ENCODE measurements at regions not wholly inside any gene's neighbourhood (a gene's known extent, or its start where the extent isn't known, plus 50 kb on each side); places are given as distances from the start of the nearest gene placed in this dataset.

DNA sequence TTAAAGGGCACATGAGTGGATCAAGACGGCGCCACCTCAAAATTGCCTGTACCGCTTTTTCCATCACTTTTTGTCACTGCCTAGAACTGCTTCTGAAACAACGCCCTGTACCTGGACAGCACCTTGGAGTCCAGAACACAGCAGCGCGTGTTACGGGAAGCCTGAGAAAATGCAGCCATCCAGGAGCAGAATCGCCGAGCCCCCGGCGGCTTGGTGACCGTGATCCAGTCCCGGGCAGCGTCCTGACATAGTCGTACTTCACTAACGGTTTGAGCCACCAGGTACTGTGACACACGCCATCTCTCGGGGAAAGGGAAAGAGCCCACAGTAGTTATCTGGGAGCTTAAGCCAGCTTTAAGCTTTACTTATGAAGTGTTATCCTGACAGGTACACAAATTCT is 168.9 kb upstream of the SALL3 start:
- Histone ChIP-seq H3K9me3 (ENCODE audit: control insufficient read depth in 3 of 3, low read length in 3 of 3) (peaks cover 0 to 2% (median 0%) of the 10 kb centered on the region in 3 donors), H3K4me3 (ENCODE audit: low read length in 3 of 3) (no peak overlapping the region), H3K4me1 (ENCODE audit: control insufficient read depth in 3 of 3, insufficient read depth in 3 of 3, low read length in 3 of 3) (no peaks in the 10 kb centered on the region), H3K36me3 (ENCODE audit: control insufficient read depth in 3 of 3, insufficient read depth in 3 of 3, low read length in 3 of 3) (no peaks in the 10 kb centered on the region), H3K27ac (ENCODE audit: low read depth, low read length) (no peak overlapping the region), H3K9ac (ENCODE audit: low read depth in 1 of 3, low read length in 3 of 3) (no peak overlapping the region), H3K27me3 (ENCODE audit: control insufficient read depth in 3 of 3, insufficient read depth in 3 of 3, low read length in 3 of 3) (peaks cover 13 to 34% (median 22%) of the 10 kb centered on the region in 3 donors)

DNA sequence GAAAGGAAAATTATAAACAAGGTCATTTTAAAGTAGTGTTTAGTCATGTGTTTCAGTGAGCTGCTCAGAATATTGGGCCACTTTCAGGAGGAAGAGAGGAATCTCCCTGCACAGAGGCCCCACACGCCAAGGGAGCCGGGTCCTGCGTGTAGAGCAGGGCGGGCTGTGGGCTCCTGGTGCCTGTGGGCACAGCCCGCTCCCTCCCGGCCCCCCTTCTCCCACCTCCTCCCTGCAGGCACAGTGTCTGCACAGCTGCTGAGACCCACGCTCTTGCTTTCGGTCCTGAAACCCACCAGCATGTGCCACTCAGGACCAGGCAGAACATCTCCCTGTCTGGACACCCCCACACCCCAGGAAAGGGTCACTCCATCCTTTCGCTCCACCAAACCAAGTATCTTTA is 167.6 kb upstream of the SALL3 start:
- Histone ChIP-seq H3K36me3 (ENCODE audit: control insufficient read depth in 3 of 3, insufficient read depth in 3 of 3, low read length in 3 of 3) (no peaks in the 10 kb centered on the region), H3K27ac (ENCODE audit: low read depth, low read length) (no peak overlapping the region), H3K27me3 (ENCODE audit: control insufficient read depth in 3 of 3, insufficient read depth in 3 of 3, low read length in 3 of 3) (peaks cover 17 to 40% (median 28%) of the 10 kb centered on the region in 3 donors), H3K4me3 (ENCODE audit: low read length in 3 of 3) (no peak overlapping the region), H3K4me1 (ENCODE audit: control insufficient read depth in 3 of 3, insufficient read depth in 3 of 3, low read length in 3 of 3) (no peaks in the 10 kb centered on the region), H3K9ac (ENCODE audit: low read depth in 1 of 3, low read length in 3 of 3) (no peak overlapping the region), H3K9me3 (ENCODE audit: control insufficient read depth in 3 of 3, low read length in 3 of 3) (peaks cover 0 to 2% (median 0%) of the 10 kb centered on the region in 3 donors)

DNA sequence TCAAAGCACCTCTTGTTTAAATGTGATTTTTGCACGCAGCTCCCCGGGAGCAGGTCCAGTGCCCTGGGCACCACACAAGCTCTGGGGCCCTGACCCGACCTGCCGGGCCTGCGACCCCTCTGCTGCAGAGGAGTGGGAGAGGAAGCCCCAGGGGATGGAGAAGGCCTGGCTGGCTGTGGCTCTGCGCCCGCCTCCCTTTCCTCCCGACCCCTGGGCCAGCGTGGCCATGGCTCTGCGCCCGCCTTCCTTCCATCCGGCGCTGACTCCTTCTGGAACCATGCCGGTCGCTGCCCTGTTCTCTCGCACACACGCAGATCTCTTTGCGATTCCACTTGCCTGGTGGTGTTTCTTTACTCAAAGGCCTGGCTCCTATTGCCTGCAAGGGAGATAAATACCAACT is 166.5 kb upstream of the SALL3 start:
- Histone ChIP-seq H3K4me1 (ENCODE audit: control insufficient read depth in 3 of 3, insufficient read depth in 3 of 3, low read length in 3 of 3) (no peaks in the 10 kb centered on the region), H3K4me3 (ENCODE audit: low read length in 3 of 3) (no peak overlapping the region), H3K27ac (ENCODE audit: low read depth, low read length) (no peak overlapping the region), H3K27me3 (ENCODE audit: control insufficient read depth in 3 of 3, insufficient read depth in 3 of 3, low read length in 3 of 3) (peaks cover 18 to 40% (median 25%) of the 10 kb centered on the region in 3 donors), H3K36me3 (ENCODE audit: control insufficient read depth in 3 of 3, insufficient read depth in 3 of 3, low read length in 3 of 3) (no peaks in the 10 kb centered on the region), H3K9ac (ENCODE audit: low read depth in 1 of 3, low read length in 3 of 3) (no peak overlapping the region), H3K9me3 (ENCODE audit: control insufficient read depth in 3 of 3, low read length in 3 of 3) (no peaks in the 10 kb centered on the region)

DNA sequence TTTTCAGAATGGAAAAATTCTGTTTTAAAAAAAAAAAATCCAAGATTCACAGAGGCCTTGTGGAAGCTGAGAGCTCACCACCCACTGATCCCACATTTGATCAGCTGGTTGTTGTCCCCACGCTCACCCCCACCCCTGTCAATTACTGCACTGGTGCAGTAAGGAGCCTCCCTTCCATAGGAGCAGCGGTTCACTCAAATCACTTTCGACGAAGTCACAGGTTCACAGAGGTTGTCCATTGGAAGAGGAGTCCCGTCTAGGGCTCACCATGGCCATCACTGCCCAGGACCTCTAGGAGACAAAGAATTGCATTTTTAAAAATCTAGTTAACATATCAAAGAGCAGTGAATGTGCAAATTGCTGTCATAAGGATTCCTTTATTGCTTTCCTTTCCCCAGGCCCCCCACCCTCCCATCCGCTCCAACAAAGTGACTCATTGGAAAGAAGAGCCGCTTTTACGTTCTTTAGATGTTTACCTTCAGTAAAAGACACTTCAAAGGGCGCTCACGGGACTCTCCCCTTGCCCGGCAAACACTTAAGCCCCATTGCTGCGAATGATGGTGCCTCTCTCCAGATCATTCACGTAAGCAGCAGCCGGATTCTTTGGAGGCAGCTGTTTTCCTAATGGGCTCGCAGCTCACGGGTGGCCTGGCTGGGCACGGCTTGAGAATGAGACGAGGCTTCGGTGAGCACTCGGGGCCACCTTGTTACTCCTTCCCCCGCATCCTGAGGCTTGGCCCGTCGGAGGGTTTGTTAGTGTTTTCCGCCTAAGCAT is 165.5 kb upstream of the SALL3 start:
- no peak overlapping the region for H3K27ac ChIP-seq (ENCODE audit: low read depth, low read length)
- no peak overlapping the region for H3K9ac ChIP-seq (ENCODE audit: low read depth in 1 of 3, low read length in 3 of 3)
- no peaks in the 10 kb centered on the region for H3K36me3 ChIP-seq (ENCODE audit: control insufficient read depth in 3 of 3, insufficient read depth in 3 of 3, low read length in 3 of 3)
- H3K4me1 ChIP-seq (ENCODE audit: control insufficient read depth in 3 of 3, insufficient read depth in 3 of 3, low read length in 3 of 3) = no peaks in the 10 kb centered on the region
- H3K9me3 ChIP-seq (ENCODE audit: control insufficient read depth in 3 of 3, low read length in 3 of 3) = no peaks in the 10 kb centered on the region
- no peak overlapping the region for H3K4me3 ChIP-seq (ENCODE audit: low read length in 3 of 3)
- H3K27me3 ChIP-seq (ENCODE audit: control insufficient read depth in 3 of 3, insufficient read depth in 3 of 3, low read length in 3 of 3) = peaks cover 24 to 40% (median 29%) of the 10 kb centered on the region in 3 donors

DNA sequence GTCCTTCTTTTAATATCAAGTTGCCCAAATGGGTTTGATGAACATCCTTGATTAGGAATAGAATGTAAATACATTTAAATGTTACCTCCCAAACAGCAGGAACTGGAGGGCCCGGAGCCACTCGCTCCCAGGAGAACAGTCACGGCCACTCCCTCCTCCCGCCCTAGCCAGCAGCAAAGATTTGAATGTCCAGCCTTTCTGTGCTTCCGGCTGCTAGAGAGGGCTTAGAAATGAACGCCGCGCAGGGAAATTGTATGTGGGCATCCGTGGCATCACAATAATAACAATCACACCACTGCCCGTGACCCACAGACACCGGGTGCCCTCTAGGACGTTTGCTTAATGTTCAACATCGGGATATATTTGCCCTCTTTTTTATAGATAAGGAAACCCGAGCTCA is 164.9 kb upstream of the SALL3 start:
- Histone ChIP-seq H3K27me3 (ENCODE audit: control insufficient read depth in 3 of 3, insufficient read depth in 3 of 3, low read length in 3 of 3) (peaks cover 24 to 40% (median 29%) of the 10 kb centered on the region in 3 donors), H3K4me1 (ENCODE audit: control insufficient read depth in 3 of 3, insufficient read depth in 3 of 3, low read length in 3 of 3) (no peaks in the 10 kb centered on the region)

DNA sequence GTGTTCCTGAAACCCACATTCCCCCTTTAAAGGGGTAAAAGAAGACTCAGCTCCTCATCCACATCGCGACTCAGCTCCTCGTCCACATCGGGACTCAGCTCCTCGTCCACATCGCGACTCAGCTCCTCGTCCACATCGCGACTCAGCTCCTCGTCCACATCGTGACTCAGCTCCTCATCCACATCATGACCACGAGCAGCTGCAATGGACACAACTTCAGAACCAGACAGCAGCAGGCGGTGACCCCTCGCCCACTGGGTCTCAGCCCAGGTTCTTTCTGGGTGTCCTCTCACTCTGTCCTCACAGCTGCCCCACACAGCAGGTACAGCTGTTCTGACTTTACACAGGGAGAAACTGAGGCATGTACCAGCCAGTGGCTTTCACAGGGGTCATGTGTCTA is 163.5 kb upstream of the SALL3 start:
- Histone ChIP-seq H3K27me3 (ENCODE audit: control insufficient read depth in 3 of 3, insufficient read depth in 3 of 3, low read length in 3 of 3) (peaks cover 24 to 40% (median 29%) of the 10 kb centered on the region in 3 donors), H3K36me3 (ENCODE audit: control insufficient read depth in 3 of 3, insufficient read depth in 3 of 3, low read length in 3 of 3) (no peaks in the 10 kb centered on the region), H3K9ac (ENCODE audit: low read depth in 1 of 3, low read length in 3 of 3) (no peak overlapping the region), H3K27ac (ENCODE audit: low read depth, low read length) (no peak overlapping the region), H3K4me1 (ENCODE audit: control insufficient read depth in 3 of 3, insufficient read depth in 3 of 3, low read length in 3 of 3) (no peaks in the 10 kb centered on the region), H3K9me3 (ENCODE audit: control insufficient read depth in 3 of 3, low read length in 3 of 3) (no peaks in the 10 kb centered on the region), H3K4me3 (ENCODE audit: low read length in 3 of 3) (no peak overlapping the region)

More for the DNA sequence above, 164.9 kb upstream of the SALL3 start:
- H3K36me3 ChIP-seq (ENCODE audit: control insufficient read depth in 3 of 3, insufficient read depth in 3 of 3, low read length in 3 of 3) = no peaks in the 10 kb centered on the region
- no peaks in the 10 kb centered on the region for H3K9me3 ChIP-seq (ENCODE audit: control insufficient read depth in 3 of 3, low read length in 3 of 3)
- H3K4me3 ChIP-seq (ENCODE audit: low read length in 3 of 3) = no peak overlapping the region
- no peak overlapping the region for H3K27ac ChIP-seq (ENCODE audit: low read depth, low read length)
- no peak overlapping the region for H3K9ac ChIP-seq (ENCODE audit: low read depth in 1 of 3, low read length in 3 of 3)

DNA sequence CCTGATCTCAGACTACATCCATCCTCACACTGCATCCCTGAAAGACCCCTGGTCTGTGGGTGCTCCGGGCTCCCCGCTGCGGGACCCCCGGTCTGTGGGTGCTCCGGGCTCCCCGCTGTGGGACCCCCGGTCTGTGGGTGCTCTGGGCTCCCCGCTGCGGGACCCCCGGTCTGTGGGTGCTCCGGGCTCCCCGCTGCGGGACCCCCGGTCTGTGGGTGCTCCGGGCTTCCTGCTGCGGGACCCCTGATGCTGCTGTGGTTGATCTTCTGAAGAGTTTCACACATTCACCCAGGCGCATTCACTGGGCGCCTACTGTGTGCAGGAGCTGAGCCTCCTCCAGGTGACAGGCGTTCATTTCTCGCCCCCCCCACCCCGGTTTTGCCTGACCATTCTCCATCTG is 162.7 kb upstream of the SALL3 start:
- Histone ChIP-seq H3K4me1 (ENCODE audit: control insufficient read depth in 3 of 3, insufficient read depth in 3 of 3, low read length in 3 of 3) (no peaks in the 10 kb centered on the region), H3K27ac (ENCODE audit: low read depth, low read length) (no peak overlapping the region), H3K4me3 (ENCODE audit: low read length in 3 of 3) (no peak overlapping the region), H3K27me3 (ENCODE audit: control insufficient read depth in 3 of 3, insufficient read depth in 3 of 3, low read length in 3 of 3) (peaks cover 26 to 42% (median 30%) of the 10 kb centered on the region in 3 donors), H3K9me3 (ENCODE audit: control insufficient read depth in 3 of 3, low read length in 3 of 3) (no peaks in the 10 kb centered on the region), H3K9ac (ENCODE audit: low read depth in 1 of 3, low read length in 3 of 3) (no peak overlapping the region), H3K36me3 (ENCODE audit: control insufficient read depth in 3 of 3, insufficient read depth in 3 of 3, low read length in 3 of 3) (no peaks in the 10 kb centered on the region)

DNA sequence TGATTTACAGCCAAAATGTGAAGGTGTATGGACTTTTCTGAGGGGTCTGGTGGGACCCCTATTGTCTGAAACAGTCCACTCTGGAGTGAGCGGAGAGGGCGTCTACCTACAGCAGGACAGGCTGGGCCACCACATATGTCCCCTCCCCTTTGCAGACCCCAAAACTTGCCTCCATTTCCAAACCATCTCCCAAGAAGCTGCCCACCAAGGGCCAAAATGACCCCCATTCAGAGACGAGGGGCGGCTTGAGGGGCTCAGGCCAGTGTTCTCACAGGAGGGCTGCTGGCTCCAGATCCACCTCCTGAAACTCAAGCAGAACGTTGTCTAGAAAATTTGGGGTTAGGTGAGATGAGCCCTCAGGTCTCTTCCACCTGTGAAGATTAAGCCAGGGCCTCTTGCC is 161.1 kb upstream of the SALL3 start:
- Histone ChIP-seq H3K9me3 (ENCODE audit: control insufficient read depth in 3 of 3, low read length in 3 of 3) (no peaks in the 10 kb centered on the region), H3K4me3 (ENCODE audit: low read length in 3 of 3) (no peak overlapping the region), H3K9ac (ENCODE audit: low read depth in 1 of 3, low read length in 3 of 3) (no peak overlapping the region), H3K4me1 (ENCODE audit: control insufficient read depth in 3 of 3, insufficient read depth in 3 of 3, low read length in 3 of 3) (no peaks in the 10 kb centered on the region), H3K36me3 (ENCODE audit: control insufficient read depth in 3 of 3, insufficient read depth in 3 of 3, low read length in 3 of 3) (no peaks in the 10 kb centered on the region), H3K27me3 (ENCODE audit: control insufficient read depth in 3 of 3, insufficient read depth in 3 of 3, low read length in 3 of 3) (peaks cover 19 to 42% (median 24%) of the 10 kb centered on the region in 3 donors), H3K27ac (ENCODE audit: low read depth, low read length) (no peak overlapping the region)

DNA sequence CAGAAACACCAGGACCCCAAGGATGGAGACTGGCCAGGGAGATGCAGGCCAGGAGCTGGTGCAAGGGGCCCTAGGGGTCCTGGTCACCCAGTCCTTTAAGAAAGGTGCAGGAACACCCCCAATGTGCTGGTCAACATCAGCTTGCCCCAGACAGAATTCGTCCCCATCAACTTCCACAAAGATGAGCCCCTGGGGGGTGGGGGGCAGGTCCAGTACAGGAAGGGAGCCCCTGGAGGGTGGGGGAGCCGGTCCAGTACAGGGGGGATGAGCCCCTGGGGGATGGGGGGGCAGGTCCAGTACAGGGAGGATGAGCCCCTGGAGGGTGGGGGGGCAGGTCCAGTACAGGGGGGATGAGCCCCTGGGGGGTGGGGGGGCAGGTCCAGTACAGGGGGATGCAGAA is 160.7 kb upstream of the SALL3 start:
- Histone ChIP-seq H3K9me3 (ENCODE audit: control insufficient read depth in 3 of 3, low read length in 3 of 3) (no peaks in the 10 kb centered on the region), H3K4me1 (ENCODE audit: control insufficient read depth in 3 of 3, insufficient read depth in 3 of 3, low read length in 3 of 3) (no peaks in the 10 kb centered on the region), H3K36me3 (ENCODE audit: control insufficient read depth in 3 of 3, insufficient read depth in 3 of 3, low read length in 3 of 3) (no peaks in the 10 kb centered on the region), H3K4me3 (ENCODE audit: low read length in 3 of 3) (no peak overlapping the region), H3K27ac (ENCODE audit: low read depth, low read length) (no peak overlapping the region), H3K9ac (ENCODE audit: low read depth in 1 of 3, low read length in 3 of 3) (no peak overlapping the region), H3K27me3 (ENCODE audit: control insufficient read depth in 3 of 3, insufficient read depth in 3 of 3, low read length in 3 of 3) (peaks cover 18 to 40% (median 24%) of the 10 kb centered on the region in 3 donors)

DNA sequence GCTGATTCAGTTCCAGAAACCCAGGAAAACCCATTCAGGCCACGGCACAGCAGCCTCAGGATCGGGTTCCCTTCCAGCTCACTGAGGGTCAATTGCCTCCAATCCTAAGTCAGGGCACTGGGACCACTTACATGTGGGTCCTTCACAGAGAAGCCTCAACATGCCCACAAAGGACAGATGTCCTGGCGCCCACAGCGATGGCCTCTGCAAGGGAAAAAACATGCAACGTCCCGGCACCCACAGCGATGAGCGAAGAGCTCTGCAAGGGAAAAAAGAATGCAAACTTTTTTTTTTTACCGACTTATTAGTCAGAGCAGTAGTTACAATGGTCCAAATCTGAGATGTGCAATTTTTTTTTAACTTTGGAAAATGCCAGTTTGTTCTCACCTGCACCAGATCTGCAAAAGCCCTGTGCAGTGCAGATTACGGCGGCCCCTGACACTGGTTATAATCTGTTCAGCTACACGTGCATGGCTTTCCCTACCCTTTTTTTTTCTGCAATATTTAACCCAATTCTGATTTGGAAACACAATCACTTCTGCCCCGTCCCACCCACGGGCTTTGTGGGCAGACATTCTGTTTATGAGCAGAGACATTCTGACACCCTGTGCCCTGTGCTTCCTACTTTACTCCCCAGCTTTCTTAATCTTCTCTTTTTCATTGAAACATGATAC is 159.3 kb upstream of the SALL3 start:
- Histone ChIP-seq H3K9ac (ENCODE audit: low read depth in 1 of 3, low read length in 3 of 3) (no peak overlapping the region), H3K9me3 (ENCODE audit: control insufficient read depth in 3 of 3, low read length in 3 of 3) (no peaks in the 10 kb centered on the region), H3K4me1 (ENCODE audit: control insufficient read depth in 3 of 3, insufficient read depth in 3 of 3, low read length in 3 of 3) (no peaks in the 10 kb centered on the region), H3K27me3 (ENCODE audit: control insufficient read depth in 3 of 3, insufficient read depth in 3 of 3, low read length in 3 of 3) (peaks cover 10 to 36% (median 24%) of the 10 kb centered on the region in 3 donors), H3K4me3 (ENCODE audit: low read length in 3 of 3) (no peak overlapping the region), H3K36me3 (ENCODE audit: control insufficient read depth in 3 of 3, insufficient read depth in 3 of 3, low read length in 3 of 3) (no peaks in the 10 kb centered on the region), H3K27ac (ENCODE audit: low read depth, low read length) (no peak overlapping the region)
